Stimulated activated CD8-positive, alpha-beta memory T cell treated with anti-CD3 and anti-CD28 coated beads, Interleukin-4, amount 100 ng/mL, for 4 hours (primary cell): ENCODE measurements at regions not wholly inside any gene's neighbourhood (a gene's known extent, or its start where the extent isn't known, plus 50 kb on each side); places are given as distances from the start of the nearest gene placed in this dataset.

Experiments used
- DNase-seq, 2 donors: peaks; one replicate each; pipeline ENCODE4 v3.0.0-alpha.2; 2020; ENCODE audit warnings: low read depth in 2 of 2, low spot score in 1 of 2

DNA sequence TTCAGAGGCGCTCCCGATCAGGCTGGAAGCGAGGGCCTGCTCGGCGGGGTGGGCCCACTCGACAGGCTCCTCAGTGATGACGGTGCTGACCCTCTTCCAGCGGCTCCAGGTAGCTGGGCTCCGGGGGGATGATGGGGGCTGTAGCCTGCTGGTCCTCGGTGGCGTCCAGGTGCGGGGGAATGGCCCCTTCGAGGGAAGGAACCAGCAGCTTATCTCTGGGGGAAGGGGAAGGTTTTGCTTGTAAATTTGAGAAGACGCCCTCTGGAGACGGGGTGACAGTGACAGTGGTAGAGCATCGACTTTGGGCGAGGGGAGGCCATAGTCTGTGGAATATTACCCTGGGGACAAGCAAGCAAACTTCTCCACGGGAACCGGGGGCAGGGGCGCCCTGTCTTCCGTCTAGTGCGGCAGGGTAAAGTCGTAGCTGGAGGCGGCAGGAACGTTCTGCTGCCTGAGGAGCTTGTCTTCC is 891.9 kb upstream of the LRRTM1 start:
- DNase-seq, result no peak

DNA sequence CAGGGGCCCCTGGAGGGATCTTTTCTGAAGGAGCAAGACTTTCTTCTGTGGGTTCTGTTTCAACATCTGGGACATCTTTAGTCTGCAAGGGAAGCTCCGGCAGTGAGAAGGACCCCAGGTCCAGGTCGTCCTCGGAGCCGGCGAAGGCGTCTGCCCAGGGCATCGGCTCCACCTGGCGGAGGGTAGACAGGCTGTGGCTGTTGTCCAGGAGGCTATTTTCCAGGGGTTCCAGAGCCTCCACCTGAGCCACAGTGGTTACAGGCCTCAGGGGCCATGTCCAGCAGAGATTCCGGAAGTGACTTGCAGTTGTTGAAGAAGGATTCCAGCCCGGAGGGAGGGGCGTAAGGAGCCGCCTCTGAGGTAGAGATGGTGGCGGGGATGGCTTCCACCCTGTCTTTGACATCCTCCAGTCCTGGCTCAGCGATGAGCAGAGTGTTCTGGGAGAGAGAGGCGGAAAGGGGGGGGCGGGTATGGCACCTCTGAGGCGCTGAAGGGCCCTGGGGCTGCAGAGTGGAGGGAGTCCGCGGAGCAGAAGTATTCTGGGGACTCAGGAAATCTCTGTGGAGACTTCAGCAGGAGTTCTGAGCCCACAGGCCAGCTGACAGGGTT is 891.3 kb upstream of the LRRTM1 start:
- DNase-seq, result no peak

DNA sequence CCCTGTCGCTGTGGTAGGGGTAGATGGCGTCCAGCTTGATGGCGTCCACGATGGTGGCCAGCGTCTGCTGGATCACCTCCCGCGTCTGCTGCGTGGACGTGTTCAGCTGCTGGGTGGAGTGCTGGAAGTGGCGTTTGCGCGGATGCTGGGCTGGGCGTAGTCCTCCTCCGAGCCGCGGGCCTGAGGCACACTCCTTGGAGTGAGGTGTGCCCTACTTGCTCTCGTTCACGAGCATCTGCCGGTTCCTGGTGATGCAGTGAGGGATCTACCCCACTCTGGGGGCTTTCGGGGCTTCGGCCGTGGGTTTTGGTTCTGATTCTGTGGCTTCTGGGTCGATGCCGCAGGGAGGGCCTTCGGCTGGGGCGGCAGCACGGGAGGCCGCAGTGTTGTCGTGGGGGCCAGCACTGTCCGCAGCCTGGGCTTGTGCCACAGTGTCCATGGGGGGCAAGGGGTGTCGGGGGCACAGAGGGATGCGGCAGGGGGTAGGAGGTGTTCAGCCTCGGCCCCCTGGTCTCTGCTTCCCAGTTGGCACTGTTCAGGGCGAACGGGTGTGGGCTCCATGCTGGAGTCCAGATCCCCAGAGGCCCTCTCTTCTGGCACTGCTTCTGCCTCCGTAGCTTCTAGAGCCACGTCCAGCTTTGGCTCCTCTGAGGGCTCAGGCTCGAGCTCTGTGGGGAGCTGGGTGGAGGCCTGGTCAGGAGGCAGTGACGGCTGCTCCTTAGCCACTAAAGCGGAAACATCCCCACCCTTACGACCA is 890.6 kb upstream of the LRRTM1 start:
- DNase-seq, result no peak

DNA sequence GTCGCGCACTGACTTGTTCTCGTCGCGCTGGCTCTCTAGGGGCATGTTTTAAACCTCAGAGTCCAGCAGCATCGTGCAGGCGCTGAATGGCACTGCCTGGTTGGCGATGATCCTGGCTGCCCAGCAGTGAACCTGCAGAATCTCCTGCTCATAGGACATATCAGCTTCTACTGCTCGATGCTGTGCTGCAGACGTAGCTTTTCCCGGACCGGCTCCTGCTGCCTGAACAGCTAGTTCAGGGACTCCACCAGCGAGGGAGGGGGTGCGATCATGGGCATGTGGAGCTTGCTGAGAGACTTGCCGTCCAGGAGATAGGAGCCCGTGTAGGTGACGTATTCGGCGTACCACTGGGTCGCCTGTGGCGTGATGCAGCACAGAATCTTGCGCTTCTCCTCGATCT is 890.0 kb upstream of the LRRTM1 start:
- no peak for DNase-seq

DNA sequence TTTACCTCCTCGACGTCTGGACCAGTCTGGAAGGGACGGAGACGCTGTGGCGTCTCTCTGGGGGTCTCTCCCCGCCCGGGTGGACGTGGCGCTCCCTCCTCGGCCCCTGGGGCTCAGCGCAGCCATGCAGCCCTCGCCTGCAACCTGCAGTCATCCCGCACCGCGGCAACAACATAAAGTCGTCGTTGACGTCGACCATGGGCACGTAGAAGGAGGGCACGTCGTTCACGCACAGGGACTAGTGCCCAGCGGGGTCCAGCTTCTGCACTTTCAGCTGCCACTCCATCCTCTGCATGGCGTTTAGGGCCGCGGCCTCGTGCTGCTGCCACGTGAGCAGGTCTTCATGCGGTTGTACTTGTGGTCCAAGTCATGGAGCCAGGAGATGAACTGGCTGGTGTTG is 889.6 kb upstream of the LRRTM1 start:
- no peak for DNase-seq

DNA sequence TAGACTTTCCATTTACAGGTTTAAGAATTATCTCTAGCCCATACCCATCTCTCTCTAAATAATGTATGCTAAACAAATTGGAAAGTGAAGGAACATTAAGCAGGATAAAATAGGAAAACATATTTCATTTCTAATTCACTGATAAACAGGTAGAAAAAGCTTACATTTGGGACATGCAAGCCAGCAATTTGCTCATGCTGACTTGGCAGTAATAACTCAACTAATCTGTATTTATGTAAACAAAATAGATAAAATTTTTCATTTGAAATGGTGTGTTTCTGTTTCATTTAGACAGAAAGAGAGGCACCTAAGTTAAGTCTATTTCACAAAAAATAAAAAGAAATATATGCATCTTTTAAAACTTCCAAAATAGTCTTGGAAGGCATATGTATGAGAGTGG is 877.3 kb upstream of the LRRTM1 start:
- DNase-seq, result no peak

DNA sequence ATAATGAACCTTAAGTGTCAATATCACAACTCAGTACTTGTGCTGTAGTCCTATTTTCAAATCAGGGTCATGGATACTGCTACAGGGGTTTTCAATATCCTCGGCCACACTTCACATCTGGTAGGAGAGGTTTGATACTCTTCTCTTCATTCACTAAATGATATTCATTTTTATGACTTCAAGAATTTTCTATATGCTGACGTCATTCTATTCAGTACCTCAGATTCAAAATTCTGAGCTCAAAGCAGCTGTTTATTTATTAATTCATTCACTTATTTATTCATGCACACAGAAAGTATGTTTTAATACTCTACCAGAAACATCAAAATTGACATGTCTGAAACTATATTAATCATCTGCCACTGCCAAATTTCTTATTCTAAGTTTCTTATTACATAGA is 866.9 kb upstream of the LRRTM1 start:
- no peak for DNase-seq

DNA sequence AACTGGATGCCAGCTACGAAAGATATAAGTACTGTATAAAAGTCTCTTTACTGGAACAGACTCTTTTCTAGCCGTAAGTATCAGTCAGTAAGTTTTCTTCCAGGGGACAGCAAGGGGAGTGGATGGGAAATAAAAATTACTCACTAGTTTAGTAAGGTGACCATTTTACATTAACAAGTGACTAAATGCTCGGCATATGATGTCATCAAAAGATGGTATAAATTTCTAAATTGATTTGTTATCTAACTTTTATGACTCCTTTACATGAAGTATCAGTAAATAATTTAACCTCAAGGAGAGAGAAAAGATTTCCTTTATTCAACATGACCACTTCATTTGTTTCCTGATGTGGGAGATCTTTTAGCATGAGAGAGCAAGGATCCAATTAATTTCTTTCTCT is 859.0 kb upstream of the LRRTM1 start:
- DNase-seq, result no peak

DNA sequence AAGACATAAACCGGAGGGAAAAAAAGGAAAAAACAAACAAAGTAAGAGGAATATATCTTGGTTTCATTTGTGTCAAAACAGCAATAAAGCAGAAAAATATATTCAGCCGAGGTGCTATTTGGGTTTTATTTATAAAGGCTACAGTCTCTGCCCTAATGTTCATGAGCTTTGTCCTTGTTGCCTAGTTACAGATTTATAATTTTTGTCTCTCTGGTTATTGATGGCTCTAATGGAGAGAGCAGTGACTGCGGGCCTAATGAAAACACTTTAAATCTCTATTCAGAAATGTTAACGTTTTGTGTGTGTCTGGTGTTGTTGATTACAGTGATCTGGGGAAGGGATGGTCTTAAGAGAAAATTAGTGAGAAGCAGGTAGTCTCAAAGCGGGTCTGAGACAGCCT is 854.0 kb upstream of the LRRTM1 start:
- DNase-seq, result no peak

DNA sequence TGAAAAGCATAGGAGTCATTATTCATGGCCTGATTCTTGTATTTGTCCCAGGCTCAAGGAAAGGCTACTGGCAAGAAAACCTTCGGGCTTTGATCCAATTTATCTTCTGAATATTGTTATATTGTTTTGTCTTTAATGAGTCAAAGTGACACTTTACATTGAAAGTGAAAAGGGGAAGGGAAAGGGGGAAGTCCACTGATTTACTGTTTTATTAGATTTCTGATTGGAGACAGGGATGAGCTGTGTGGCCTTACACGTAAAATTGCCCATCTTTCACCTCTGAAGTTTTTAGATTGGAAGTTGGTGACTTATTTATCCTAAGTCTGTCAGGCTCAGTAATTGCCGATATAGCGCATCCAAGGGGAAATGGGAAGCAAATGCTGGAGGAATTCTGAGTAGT is 843.8 kb upstream of the LRRTM1 start:
- DNase-seq, result no peak

DNA sequence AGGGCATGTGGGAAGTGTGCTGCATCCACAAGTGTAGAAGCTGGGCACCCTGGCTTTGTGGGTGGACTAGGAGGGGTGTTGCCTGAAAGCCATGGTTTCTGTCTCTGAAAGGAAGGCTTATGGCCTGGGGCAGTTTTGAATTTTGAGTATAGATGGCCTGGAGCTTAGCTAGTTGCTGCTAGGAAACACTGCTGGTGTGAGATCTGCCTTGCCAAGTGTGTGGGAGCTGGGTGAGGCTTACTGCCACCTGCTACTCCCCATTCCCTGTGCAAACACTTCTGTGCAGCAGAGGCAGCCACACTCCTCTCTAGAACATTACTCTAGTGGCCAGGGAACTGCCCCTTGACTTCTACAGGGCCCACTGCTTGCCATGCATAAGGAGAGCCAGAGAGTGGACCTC is 831.7 kb upstream of the LRRTM1 start:
- no peak for DNase-seq

DNA sequence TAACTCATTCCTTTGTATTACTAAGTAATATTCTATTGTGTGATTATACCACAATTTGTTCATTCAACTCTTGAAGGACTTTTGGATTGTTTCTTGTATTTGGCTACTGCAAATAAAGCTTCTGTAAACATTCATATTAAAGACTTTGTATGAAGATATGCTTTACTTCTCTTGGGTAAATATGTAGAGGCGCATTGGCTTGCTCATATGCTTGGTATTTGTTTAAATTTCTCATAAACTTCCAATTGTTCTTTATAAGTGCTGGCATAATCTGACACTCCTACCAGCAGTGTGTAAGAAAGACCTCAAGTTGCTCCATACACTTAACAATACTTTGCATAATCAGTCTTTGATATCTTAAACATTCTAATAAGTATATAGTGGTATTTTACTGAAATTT is 792.8 kb upstream of the LRRTM1 start:
- DNase-seq, result no peak

DNA sequence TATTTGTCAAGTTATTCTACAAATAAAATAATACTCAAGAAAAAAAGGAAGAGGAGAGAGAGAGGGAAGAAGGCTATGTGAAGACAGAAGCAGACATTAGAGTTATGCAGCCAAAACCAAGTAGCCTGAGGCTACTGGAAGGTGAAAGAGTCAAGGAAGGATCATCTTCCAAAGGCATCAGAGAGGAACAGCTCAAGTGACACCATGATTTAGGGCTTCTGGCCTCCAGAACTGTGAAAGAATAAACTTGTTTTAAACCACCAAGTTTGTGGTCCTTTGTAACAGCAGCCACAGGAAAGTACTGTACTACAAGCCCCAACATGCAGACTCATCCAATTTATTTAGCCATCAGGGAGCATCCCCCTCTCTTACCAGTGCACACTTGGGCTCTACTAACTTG is 788.5 kb upstream of the LRRTM1 start:
- DNase-seq, result no peak

DNA sequence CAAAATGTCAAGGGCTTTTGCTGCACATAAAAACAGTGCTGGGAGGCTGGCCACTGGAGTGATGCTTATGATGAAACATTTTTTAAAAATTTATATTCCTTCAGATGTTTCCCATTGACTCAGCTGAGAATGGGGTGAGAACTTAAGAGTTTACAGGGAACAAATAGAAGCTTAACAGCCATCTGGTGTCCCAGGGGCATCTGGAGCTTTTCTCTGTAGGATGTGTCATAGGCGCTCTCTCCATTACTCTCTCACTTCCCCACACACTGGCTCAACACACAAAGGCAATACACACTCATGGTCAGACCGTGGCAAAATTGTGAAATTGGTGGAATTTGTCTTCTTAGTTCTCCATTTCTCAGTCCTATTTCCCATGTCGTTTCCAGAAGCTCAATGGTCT is 783.1 kb upstream of the LRRTM1 start:
- DNase-seq, result no peak

DNA sequence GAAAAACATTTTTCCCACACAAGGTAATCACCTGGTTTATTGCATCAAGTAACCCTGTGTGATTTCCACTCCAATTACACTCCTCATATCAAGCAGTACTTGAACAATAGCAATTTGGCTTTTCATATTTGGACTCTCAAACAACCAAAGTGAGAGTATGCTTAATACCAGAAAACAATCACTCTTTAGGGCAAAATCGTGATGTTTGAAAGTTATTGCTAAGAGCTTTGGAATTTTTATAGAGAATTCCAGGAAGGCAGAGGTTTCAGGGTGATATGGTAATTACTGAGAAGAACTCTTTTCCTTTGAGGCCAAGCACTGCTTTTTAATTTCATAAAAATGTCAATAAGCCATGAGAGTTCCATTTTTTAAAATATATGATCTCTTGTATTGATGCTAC is 779.5 kb upstream of the LRRTM1 start:
- no peak for DNase-seq

DNA sequence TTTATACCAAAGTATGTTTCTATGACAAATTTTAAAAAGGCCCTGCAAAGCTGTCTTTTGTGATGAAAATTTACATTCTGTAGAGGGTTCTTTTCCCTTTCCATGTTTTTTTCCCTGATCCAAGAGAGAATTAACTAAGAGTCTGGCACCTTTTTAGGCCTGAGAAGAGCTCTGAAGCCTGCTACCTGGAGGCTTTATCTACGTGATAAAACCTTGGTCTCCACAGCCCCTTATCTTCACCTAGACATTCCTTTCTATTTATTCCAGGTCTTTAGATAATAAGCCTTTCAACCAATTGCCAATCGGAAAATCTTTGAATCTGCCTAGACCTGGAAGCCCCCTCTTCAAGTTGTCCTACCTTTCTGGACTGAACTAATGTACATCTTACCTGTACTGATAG is 774.1 kb upstream of the LRRTM1 start:
- DNase-seq, result no peak

DNA sequence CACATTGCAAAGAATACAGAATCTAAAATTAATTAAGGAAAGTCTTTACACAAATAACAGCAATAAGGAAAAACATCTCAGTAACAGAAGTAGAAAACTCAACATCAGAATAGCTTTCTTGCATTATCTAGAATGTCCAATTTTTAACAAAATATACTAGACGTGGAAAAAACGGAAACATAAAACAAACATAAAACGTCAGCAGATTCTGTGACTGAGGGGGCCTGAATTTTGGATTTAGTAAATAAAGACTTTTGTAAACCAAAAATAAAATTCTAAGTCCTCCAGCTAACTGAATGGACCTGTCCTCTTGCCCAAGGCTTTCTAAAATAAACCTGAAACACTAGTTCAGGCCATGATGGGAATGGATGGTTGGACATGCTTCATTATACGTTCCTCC is 773.5 kb upstream of the LRRTM1 start:
- DNase-seq, result no peak

DNA sequence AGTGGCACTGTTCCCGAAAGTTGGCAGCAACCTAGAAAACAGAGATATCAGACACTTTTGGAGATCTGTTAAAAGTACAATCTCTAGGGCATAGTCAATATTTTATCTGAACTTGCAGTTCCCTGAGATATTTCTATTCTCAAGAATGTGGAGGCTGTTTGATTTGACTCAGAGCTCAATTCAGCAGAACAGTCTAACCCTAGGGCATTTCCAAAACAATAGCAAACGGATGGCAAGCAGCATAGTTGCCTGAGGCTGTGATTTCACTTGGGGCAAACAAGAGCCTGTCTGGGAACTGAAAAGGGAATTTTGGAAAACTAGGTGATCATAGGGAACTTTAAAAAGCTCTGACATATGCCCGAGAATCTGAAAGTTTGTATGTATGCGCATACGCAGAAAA is 772.8 kb upstream of the LRRTM1 start:
- no peak for DNase-seq

DNA sequence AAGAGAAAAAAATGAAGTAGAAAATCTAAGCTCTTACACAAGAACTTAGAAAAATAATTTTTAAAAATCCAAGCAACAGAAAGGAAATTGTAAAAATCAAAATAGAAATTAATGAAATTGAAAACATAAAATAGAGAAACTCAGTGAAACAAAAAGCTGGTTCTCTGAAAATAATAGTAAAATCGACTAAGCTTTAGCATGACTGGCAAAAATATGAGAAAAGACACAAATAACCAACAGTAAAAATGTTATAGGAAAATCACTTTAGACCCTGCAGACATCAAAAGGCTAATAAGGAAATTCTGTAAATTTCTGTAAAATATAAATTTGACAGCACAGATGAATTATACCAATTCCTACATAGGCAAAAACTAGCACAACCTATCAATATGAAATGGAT is 768.9 kb upstream of the LRRTM1 start:
- DNase-seq, result no peak

DNA sequence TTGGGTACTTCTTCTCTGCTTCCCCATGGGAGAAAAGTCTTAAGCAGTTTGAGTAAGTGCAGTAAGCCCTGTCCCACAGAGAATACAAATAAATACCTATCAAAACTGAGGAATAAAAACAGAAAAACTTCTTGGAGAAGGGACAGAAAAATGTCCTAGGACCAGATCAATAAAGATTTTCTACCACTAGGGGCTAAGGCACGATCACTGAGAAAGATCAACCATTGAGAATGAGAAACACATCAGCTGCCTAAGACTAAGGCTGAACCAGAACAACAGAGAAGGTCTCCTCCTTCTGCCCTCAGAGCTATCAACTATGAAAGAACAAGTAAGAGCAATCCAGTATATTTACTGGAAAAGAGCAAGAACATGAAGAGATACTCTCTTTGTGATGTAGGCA is 763.6 kb upstream of the LRRTM1 start:
- no peak for DNase-seq

DNA sequence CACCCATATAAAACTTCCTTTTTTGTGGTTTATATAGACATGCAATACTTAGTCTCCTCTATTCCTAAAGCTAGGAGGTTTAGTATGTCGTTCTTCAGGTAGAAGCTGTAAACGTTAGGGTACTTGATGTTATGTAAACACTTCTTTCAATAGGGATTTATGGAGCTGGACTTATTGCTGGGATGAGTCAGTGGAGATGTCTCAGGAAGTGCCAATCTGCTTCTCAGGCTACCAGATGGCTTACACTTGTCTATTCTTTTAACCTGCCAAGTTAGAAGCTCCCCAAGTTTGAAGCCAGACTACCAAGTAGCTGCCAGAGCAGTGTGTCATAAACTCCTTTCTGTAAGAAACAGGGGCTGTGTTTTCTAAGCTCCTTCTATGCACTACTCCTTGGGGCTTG is 756.5 kb upstream of the LRRTM1 start:
- no peak for DNase-seq

DNA sequence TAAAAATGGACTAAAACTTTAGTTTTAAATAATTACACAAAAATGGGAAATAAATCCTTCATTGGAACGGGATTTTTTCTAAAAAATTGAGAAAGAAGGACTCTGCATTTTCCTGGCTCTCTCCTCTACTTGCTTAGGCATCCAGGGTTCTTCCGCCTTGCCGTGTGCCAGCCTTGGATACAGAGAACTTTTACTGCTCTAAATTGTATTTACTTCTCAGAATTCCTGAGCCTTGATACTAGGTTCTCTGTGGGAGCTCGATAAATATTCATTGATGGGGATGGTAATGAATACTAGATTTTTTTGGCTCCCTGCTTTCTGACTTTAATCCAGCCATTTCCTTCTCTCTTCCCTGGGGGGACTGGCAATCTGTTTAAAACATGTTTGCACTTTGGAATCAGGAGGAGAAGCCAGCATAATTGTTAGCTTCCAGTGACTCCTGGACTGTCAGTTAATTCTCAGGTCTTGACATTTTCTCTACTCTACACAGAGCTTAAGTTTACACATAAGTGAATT is 746.1 kb upstream of the LRRTM1 start:
- no peak for DNase-seq

DNA sequence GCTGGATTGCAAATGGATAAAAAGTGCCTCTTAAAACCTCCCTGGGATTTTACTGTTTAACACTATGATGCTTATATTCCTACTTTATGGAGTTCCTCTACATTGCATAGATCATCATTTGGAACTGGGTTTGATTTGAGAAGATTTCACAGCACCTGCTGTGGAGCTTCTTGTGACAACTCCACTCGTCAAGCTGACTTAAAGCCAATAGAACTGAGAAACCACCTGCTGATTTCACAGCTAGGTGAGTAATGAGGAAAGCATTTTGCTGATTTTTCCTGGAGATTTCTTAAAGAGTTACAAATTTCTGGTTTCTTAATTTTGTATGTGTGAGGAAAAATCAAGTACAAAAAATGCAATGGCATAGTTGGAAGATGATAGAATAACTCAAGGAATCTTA is 739.1 kb upstream of the LRRTM1 start:
- no peak for DNase-seq
